Spleen (tissue), 7 donors: ENCODE measurements at regions not wholly inside any gene's neighbourhood (a gene's known extent, or its start where the extent isn't known, plus 50 kb on each side); places are given as distances from the start of the nearest gene placed in this dataset.

ENCODE experiments used
- POLR2A ChIP-seq, 3 donors: fragments of 450-650 bp; IDR thresholded peaks; one replicate each; pipeline ENCODE4 v1.5.1; 2017; ENCODE audit warnings: antibody characterized with exemption in 3 of 3, mild to moderate bottlenecking in 1 of 3
- POLR2AphosphoS5 ChIP-seq, 3 donors: sonication (generic); formaldehyde crosslinking; IDR thresholded peaks; one replicate each; pipeline ENCODE4 v1.5.1; 2017; ENCODE audit warnings: antibody characterized with exemption in 3 of 3
- TF ChIP-seq, protein P1 (sequence below), 11 experiments: fragments of 200-600 bp in 7 of 11; fragments of 450-650 bp in 4 of 11; sonication (generic) in 4 of 11; IDR thresholded peaks in 8 of 11; conservative IDR thresholded peaks in 3 of 11; 1 replicate in 7 of 11; 2 replicates in 4 of 11; pipeline versions ENCODE4 v1.4.0 to v1.8.0; 2016 to 2021; ENCODE audit warnings: antibody characterized with exemption in 11 of 11, inconsistent platforms in 4 of 11, mild to moderate bottlenecking in 1 of 11
- donor health status: DM: no; HTN: no; CAD: no; lungs with moderate emphysema.
- donor health status: DM: no; HTN: no; CAD: no.
- donor health status: DM: no; HTN: no; CAD: no.

DNA sequence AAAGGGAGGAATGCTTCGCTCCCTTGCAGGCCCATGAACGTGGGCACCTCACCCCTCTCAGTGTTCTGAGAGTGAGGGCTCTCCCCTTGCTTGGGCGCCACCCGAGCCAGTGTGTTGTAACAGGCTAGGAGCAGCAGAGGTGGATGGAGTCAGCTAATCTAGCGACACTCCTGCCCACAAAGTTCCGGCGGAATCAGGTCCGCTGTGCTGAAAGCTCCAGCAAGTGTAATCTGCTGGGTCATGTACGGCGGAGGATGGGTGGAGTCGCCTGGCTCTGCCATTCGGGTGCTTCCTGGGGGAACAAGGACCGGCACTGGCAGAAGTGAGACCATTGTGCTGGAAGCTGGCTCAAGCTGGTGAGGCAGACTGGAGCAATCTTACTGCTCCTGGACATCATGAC is 1310.1 kb downstream of the EPHA7 start:
- TF ChIP-seq POLR2A (IDR thresholded peaks at IDR 0.05) (no peak), POLR2AphosphoS5 (IDR thresholded peaks at IDR 0.05) (no peak)
- TF ChIP-seq, protein P1, sequence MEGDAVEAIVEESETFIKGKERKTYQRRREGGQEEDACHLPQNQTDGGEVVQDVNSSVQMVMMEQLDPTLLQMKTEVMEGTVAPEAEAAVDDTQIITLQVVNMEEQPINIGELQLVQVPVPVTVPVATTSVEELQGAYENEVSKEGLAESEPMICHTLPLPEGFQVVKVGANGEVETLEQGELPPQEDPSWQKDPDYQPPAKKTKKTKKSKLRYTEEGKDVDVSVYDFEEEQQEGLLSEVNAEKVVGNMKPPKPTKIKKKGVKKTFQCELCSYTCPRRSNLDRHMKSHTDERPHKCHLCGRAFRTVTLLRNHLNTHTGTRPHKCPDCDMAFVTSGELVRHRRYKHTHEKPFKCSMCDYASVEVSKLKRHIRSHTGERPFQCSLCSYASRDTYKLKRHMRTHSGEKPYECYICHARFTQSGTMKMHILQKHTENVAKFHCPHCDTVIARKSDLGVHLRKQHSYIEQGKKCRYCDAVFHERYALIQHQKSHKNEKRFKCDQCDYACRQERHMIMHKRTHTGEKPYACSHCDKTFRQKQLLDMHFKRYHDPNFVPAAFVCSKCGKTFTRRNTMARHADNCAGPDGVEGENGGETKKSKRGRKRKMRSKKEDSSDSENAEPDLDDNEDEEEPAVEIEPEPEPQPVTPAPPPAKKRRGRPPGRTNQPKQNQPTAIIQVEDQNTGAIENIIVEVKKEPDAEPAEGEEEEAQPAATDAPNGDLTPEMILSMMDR (IDR thresholded peaks at IDR 0.05 in 8 of 11, conservative IDR thresholded peaks at IDR 0.05 in 3 of 11): no peak
